IMR-90 (cell line): ENCODE measurements at regions not wholly inside any gene's neighbourhood (a gene's known extent, or its start where the extent isn't known, plus 50 kb on each side); places are given as distances from the start of the nearest gene placed in this dataset.

Experiments used
- ATAC-seq: fragments of 200-7000 bp; cut with Tn5 transposase; 2 replicates; pipeline ENCODE4 v1.9.1; 2020; ENCODE audit warnings: low read depth, mild to moderate bottlenecking, moderate library complexity
- BruUV-seq: library from RNA; stranded (reverse); fragments of 400-500 nt; replicated peaks from 2 replicates; lab custom pipeline; 2021; lab: Mats Ljungman, UMichigan
- CTCF ChIA-PET: fragments of 300-600 bp; formaldehyde crosslinking; extraction: SDS; loops from one replicate; lab custom pipeline; 2021; ENCODE audit warnings: antibody characterized with exemption; lab: Yijun Ruan, JAX
- POLR2A ChIA-PET: fragments of 300-600 bp; sonication (Branson Sonifier 250); formaldehyde crosslinking; loops from one replicate; lab custom pipeline; 2022; ENCODE audit warnings: antibody characterized with exemption; ENCODE audit not compliant: unreplicated experiment; lab: Charles Lee
- DNase-seq: peaks from one replicate; pipeline ENCODE4 v3.0.0; 2013
- H2AFZ ChIP-seq: replicated peaks from 2 replicates; pipeline ENCODE3; 2013; ENCODE audit warnings: low read length, mild to moderate bottlenecking; ENCODE audit not compliant: poor library complexity
- H2AK5ac ChIP-seq: 2 replicates; pipeline ENCODE4 v1.6.1; 2013; ENCODE audit warnings: low read depth, low read length, inconsistent platforms
- H2AK9ac ChIP-seq: replicated peaks from 2 replicates; pipeline ENCODE3; 2013; ENCODE audit warnings: mild to moderate bottlenecking, low read depth, low read length, moderate library complexity; ENCODE audit not compliant: poor library complexity
- H2BK120ac ChIP-seq: 2 replicates; pipeline ENCODE4 v1.6.1; 2013; ENCODE audit warnings: low read depth, low read length, inconsistent platforms
- H2BK15ac ChIP-seq: 3 replicates; pipeline ENCODE4 v1.6.1; 2013; ENCODE audit warnings: low read depth, low read length, inconsistent platforms
- H2BK20ac ChIP-seq: 2 replicates; pipeline ENCODE4 v1.6.1; 2013; ENCODE audit warnings: low read depth, mild to moderate bottlenecking, inconsistent platforms, low read length, moderate library complexity
- H2BK5ac ChIP-seq: 2 replicates; pipeline ENCODE4 v1.6.1; 2013; ENCODE audit warnings: mild to moderate bottlenecking, low read depth, low read length, inconsistent platforms; ENCODE audit not compliant: poor library complexity, severe bottlenecking
- H3K14ac ChIP-seq: replicated peaks from 2 replicates; pipeline ENCODE4 v1.6.1; 2013; ENCODE audit warnings: low read depth, low read length, inconsistent platforms
- H3K18ac ChIP-seq: 2 replicates; pipeline ENCODE4 v1.6.1; 2013; ENCODE audit warnings: low read depth, low read length, control low read depth
- H3K23ac ChIP-seq: 2 replicates; pipeline ENCODE4 v1.6.1; 2013; ENCODE audit warnings: low read depth, low read length, inconsistent platforms
- H3K27ac ChIP-seq: 2 replicates; pipeline ENCODE4 v1.5.1; 2013; ENCODE audit warnings: mild to moderate bottlenecking, control low read depth, low read length; ENCODE audit not compliant: insufficient read depth
- H3K27me3 ChIP-seq: 2 replicates; pipeline ENCODE4 v1.6.1; 2013; ENCODE audit warnings: low read length; ENCODE audit not compliant: control insufficient read depth, insufficient read depth
- H3K36me3 ChIP-seq: 2 replicates; pipeline ENCODE4 v1.6.1; 2013; ENCODE audit warnings: low read length, mixed read lengths; ENCODE audit not compliant: control insufficient read depth, insufficient read depth
- H3K4ac ChIP-seq: 2 replicates; pipeline ENCODE4 v1.6.1; 2013; ENCODE audit warnings: low read depth, low read length, inconsistent platforms
- H3K4me1 ChIP-seq: 2 replicates; pipeline ENCODE4 v1.6.1; 2013; ENCODE audit warnings: low read length, mixed read lengths; ENCODE audit not compliant: control insufficient read depth, insufficient read depth
- H3K4me2 ChIP-seq: 2 replicates; pipeline ENCODE4 v1.6.1; 2013; ENCODE audit warnings: low read depth, mild to moderate bottlenecking, control low read depth, low read length, moderate library complexity
- H3K4me3 ChIP-seq: 2 replicates; pipeline ENCODE4 v1.5.1; 2013; ENCODE audit warnings: low read depth, mild to moderate bottlenecking, control low read depth, low read length, moderate library complexity; ENCODE audit not compliant: insufficient read depth
- H3K56ac ChIP-seq: 2 replicates; pipeline ENCODE4 v1.6.1; 2013; ENCODE audit warnings: low read length, inconsistent platforms; ENCODE audit not compliant: insufficient read depth; ENCODE audit errors: extremely low read depth
- H3K79me1 ChIP-seq, 2 experiments: 2 replicates each; pipeline ENCODE4 v1.6.1; 2013; ENCODE audit warnings: low read length in 2 of 2, inconsistent platforms in 1 of 2, low read depth in 1 of 2
- H3K9ac ChIP-seq: 2 replicates; pipeline ENCODE4 v1.6.1; 2013; ENCODE audit warnings: low read depth, low read length, control low read depth
- H3K9me1 ChIP-seq: 2 replicates; pipeline ENCODE4 v1.6.1; 2013; ENCODE audit warnings: low read length, inconsistent platforms; ENCODE audit not compliant: insufficient read depth
- H3K9me3 ChIP-seq: 2 replicates; pipeline ENCODE4 v1.6.1; 2013; ENCODE audit warnings: low read length; ENCODE audit not compliant: control insufficient read depth, insufficient read depth
- H4K20me1 ChIP-seq: 2 replicates; pipeline ENCODE4 v1.6.1; 2013; ENCODE audit warnings: low read length, inconsistent platforms; ENCODE audit not compliant: insufficient read depth
- H4K5ac ChIP-seq: 2 replicates; pipeline ENCODE4 v1.6.1; 2013; ENCODE audit warnings: mild to moderate bottlenecking, low read depth, low read length, control low read depth
- H4K8ac ChIP-seq, 2 experiments: 2 replicates each; pipeline ENCODE4 v1.6.1; 2013; ENCODE audit warnings: low read depth in 2 of 2, low read length in 2 of 2, control low read depth in 1 of 2, inconsistent platforms in 1 of 2
- H4K91ac ChIP-seq: 2 replicates; pipeline ENCODE4 v1.6.1; 2013; ENCODE audit warnings: low read depth, low read length, inconsistent platforms; ENCODE audit not compliant: insufficient read depth
- BHLHE40 ChIP-seq: fragments of 150-350 bp; IDR thresholded peaks from 2 replicates; pipeline ENCODE4 v1.6.1; 2016; ENCODE audit warnings: mild to moderate bottlenecking, low read depth, low read length
- CEBPB ChIP-seq: IDR thresholded peaks from 2 replicates; pipeline ENCODE4 v1.6.1; 2012; ENCODE audit warnings: low read depth, low read length, improper control_type of control experiment
- CHD1 ChIP-seq: IDR thresholded peaks from 2 replicates; pipeline ENCODE4 v1.6.1; 2012; ENCODE audit warnings: low read depth, low read length, improper control_type of control experiment
- FOS ChIP-seq: fragments of 150-350 bp; IDR thresholded peaks from 2 replicates; pipeline ENCODE4 v1.6.1; 2016; ENCODE audit warnings: low read depth, low read length
- MAFK ChIP-seq: IDR thresholded peaks from 2 replicates; pipeline ENCODE4 v1.6.1; 2012; ENCODE audit warnings: low read depth, low read length, improper control_type of control experiment
- MAZ ChIP-seq: IDR thresholded peaks from 2 replicates; pipeline ENCODE4 v1.6.1; 2012; ENCODE audit warnings: low read depth, mild to moderate bottlenecking, low read length, improper control_type of control experiment, moderate library complexity, borderline replicate concordance
- MXI1 ChIP-seq: IDR thresholded peaks from 2 replicates; pipeline ENCODE4 v1.6.1; 2012; ENCODE audit warnings: low read depth, mild to moderate bottlenecking, low read length, moderate library complexity, borderline replicate concordance
- NFE2L2 ChIP-seq: fragments of 150-350 bp; IDR thresholded peaks from 2 replicates; pipeline ENCODE4 v1.6.1; 2016; ENCODE audit warnings: low read depth, mild to moderate bottlenecking, low read length
- POLR2A ChIP-seq: IDR thresholded peaks from 2 replicates; pipeline ENCODE4 v1.6.1; 2012; ENCODE audit warnings: mild to moderate bottlenecking, low read depth, low read length
- RAD21 ChIP-seq: IDR thresholded peaks from 2 replicates; pipeline ENCODE4 v1.6.1; 2012; ENCODE audit warnings: low read length, improper control_type of control experiment
- RCOR1 ChIP-seq: IDR thresholded peaks from 2 replicates; pipeline ENCODE4 v1.6.1; 2012; ENCODE audit warnings: mild to moderate bottlenecking, low read length, improper control_type of control experiment; ENCODE audit not compliant: insufficient replicate concordance
- RFX5 ChIP-seq: IDR thresholded peaks from 2 replicates; pipeline ENCODE4 v1.8.0; 2012; ENCODE audit warnings: low read depth, mild to moderate bottlenecking, low read length, moderate library complexity
- SMC3 ChIP-seq: fragments of 150-350 bp; IDR thresholded peaks from 2 replicates; pipeline ENCODE4 v1.6.1; 2016; ENCODE audit warnings: low read depth, mild to moderate bottlenecking, antibody characterized with exemption, low read length, moderate library complexity
- WGBS, 2 experiments: methylation state at CpG; one replicate each; pipeline versions ENCODE4 v1.1.5 to v1.1.7; 2013; ENCODE audit warnings: missing lambda C conversion rate in 2 of 2; ENCODE audit not compliant: insufficient read length in 1 of 2; ENCODE audit errors: extremely low coverage in 2 of 2; 5-methylcytosine and 5-hydroxymethylcytosine counted together
- dilution Hi-C: fragments of 300-500 bp; cut with HindIII; formaldehyde crosslinking; loops from one replicate; pipeline ENCODE4 v1.14.3; 2018; ENCODE audit warnings: low sequenced_read_pairs; ENCODE audit not compliant: unreplicated experiment
- in situ Hi-C: fragments of 300-500 bp; cut with MboI; formaldehyde crosslinking; loops from 3 replicates; pipeline ENCODE4 v1.14.3; 2019; ENCODE audit warnings: low sequenced_read_pairs, inconsistent platforms, mixed read lengths
- intact Hi-C: fragments of 100-400 bp; cut with micrococcal nuclease; formaldehyde crosslinking; loops from 2 replicates; pipeline ENCODE4 v1.10.0; 2022
- TF ChIP-seq, protein P1 (sequence below): fragments of 150-350 bp; IDR thresholded peaks from 2 replicates; pipeline ENCODE4 v1.6.1; 2016; ENCODE audit warnings: low read depth, mild to moderate bottlenecking, low read length, moderate library complexity, borderline replicate concordance
- TF ChIP-seq, protein P2 (sequence below): conservative IDR thresholded peaks from 2 replicates; pipeline ENCODE4 v1.5.1; 2012; ENCODE audit warnings: mild to moderate bottlenecking, low read depth, low read length, improper control_type of control experiment
- TF ChIP-seq, protein P3 (sequence below): fragments of 150-350 bp; IDR thresholded peaks from 2 replicates; pipeline ENCODE4 v1.6.1; 2017; ENCODE audit warnings: mild to moderate bottlenecking, antibody characterized with exemption, low read length, low read depth

GRCh38 chr16:59179446-59180082 lies 445.4 kb upstream of the GOT2 start:
- Histone ChIP-seq H3K79me1 (no peaks in the 10 kb centered on the region), H3K9ac (no peak overlapping the region), H2AK5ac (no peak overlapping the region), H3K9me3 (peaks cover 9% of the 10 kb centered on the region; the same call in 1 of the 2 replicates), H2AK9ac (no peak overlapping the region), H4K20me1 (no peaks in the 10 kb centered on the region), H2AFZ (no peak overlapping the region), H2BK5ac (no peak overlapping the region), H3K14ac (no peak overlapping the region), H3K23ac (no peak overlapping the region), H4K91ac (no peak overlapping the region), H3K9me1 (no peaks in the 10 kb centered on the region), H3K18ac (no peak overlapping the region), H3K56ac (no peak overlapping the region), H2BK120ac (no peak overlapping the region), H3K4me2 (no peak overlapping the region), H3K27me3 (no peaks in the 10 kb centered on the region), H3K4ac (no peak overlapping the region), H2BK20ac (no peak overlapping the region), H2BK15ac (no peak overlapping the region), H3K27ac (no peak overlapping the region), H3K4me3 (no peak overlapping the region), H3K4me1 (no peaks in the 10 kb centered on the region), H4K8ac (no peak overlapping the region), H3K36me3 (no peaks in the 10 kb centered on the region), H4K5ac (no peak overlapping the region)
- CTCF ChIA-PET: no interaction called here
- intact Hi-C loops (no loop called here), in situ Hi-C loops (no loop called here), dilution Hi-C loops (no loop called here)
- POLR2A ChIA-PET: no interaction called here
- peak; percentile 24 for ATAC-seq
- no TSS peak for BruUV-seq
- no CpG with 5 or more reads among the region's 3 CpGs for WGBS, 2 experiments
- TF ChIP-seq RCOR1 (no peak), POLR2A (no peak), RFX5 (no peak), MAZ (no peak), SMC3 (no peak), MXI1 (no peak), FOS (no peak), BHLHE40 (no peak), MAFK (no peak), RAD21 (no peak), NFE2L2 (no peak), CEBPB (no peak), CHD1 (no peak)
- TF ChIP-seq, protein P1, sequence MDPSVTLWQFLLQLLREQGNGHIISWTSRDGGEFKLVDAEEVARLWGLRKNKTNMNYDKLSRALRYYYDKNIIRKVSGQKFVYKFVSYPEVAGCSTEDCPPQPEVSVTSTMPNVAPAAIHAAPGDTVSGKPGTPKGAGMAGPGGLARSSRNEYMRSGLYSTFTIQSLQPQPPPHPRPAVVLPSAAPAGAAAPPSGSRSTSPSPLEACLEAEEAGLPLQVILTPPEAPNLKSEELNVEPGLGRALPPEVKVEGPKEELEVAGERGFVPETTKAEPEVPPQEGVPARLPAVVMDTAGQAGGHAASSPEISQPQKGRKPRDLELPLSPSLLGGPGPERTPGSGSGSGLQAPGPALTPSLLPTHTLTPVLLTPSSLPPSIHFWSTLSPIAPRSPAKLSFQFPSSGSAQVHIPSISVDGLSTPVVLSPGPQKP: no peak
- TF ChIP-seq, protein P2, sequence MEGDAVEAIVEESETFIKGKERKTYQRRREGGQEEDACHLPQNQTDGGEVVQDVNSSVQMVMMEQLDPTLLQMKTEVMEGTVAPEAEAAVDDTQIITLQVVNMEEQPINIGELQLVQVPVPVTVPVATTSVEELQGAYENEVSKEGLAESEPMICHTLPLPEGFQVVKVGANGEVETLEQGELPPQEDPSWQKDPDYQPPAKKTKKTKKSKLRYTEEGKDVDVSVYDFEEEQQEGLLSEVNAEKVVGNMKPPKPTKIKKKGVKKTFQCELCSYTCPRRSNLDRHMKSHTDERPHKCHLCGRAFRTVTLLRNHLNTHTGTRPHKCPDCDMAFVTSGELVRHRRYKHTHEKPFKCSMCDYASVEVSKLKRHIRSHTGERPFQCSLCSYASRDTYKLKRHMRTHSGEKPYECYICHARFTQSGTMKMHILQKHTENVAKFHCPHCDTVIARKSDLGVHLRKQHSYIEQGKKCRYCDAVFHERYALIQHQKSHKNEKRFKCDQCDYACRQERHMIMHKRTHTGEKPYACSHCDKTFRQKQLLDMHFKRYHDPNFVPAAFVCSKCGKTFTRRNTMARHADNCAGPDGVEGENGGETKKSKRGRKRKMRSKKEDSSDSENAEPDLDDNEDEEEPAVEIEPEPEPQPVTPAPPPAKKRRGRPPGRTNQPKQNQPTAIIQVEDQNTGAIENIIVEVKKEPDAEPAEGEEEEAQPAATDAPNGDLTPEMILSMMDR: no peak
- TF ChIP-seq, protein P3, sequence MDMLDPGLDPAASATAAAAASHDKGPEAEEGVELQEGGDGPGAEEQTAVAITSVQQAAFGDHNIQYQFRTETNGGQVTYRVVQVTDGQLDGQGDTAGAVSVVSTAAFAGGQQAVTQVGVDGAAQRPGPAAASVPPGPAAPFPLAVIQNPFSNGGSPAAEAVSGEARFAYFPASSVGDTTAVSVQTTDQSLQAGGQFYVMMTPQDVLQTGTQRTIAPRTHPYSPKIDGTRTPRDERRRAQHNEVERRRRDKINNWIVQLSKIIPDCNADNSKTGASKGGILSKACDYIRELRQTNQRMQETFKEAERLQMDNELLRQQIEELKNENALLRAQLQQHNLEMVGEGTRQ: no peak
- DNase-seq: no peak
